ENCODE measurements at regions not wholly inside any gene's neighbourhood (a gene's known extent, or its start where the extent isn't known, plus 50 kb on each side); places are given as distances from the start of the nearest gene placed in this dataset.

GRCh38 chr9:73782166-73782565, 630.5 kb downstream of the ANXA1 start:
- FAIRE-seq = no peak

- FAIRE-seq = no peak
These were observed 647.8 kb downstream of the ANXA1 start for GRCh38 chr9:73799446-73799845.

DNA sequence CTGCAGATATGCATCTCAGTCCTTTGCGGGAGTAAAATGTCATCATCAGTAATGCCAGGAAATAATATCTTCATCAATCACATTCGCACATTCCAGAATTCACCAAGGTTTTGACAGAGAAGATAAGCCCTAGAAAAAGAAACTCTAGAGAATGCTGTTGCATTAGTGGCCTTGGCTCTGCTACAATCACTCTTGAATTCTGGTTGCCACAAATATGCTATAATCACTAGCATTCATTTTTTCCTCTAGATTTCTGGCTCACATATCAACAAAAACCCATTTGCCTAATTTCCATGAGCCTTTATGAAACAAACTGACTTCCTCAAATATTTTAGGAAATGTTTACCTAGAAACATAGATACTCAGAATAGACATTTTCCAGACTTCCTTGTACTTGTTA, 653.4 kb downstream of the ANXA1 start:
- FAIRE-seq = no peak

- FAIRE-seq = no peak
These were observed 654.3 kb downstream of the ANXA1 start for GRCh38 chr9:73805853-73806458.

DNA sequence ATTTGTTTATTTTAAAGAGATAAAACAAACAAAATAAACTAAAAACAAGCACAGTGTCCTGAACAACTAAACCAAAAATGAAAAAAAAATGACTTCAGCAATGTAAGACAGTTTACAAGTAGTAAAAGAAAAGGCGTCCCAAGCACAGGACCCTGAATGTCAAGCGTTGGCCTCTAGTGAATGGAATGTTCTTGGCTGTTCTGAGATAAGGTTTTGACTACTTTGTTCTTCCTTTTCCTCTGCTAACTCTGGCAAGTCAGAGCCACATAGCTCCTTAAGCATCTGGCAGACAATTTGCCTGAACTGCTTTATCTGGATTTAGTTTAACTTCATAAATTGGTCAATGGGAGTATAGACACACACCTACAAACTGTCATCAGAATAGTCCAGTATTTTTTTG, 655.2 kb downstream of the ANXA1 start:
- no peak for FAIRE-seq

DNA sequence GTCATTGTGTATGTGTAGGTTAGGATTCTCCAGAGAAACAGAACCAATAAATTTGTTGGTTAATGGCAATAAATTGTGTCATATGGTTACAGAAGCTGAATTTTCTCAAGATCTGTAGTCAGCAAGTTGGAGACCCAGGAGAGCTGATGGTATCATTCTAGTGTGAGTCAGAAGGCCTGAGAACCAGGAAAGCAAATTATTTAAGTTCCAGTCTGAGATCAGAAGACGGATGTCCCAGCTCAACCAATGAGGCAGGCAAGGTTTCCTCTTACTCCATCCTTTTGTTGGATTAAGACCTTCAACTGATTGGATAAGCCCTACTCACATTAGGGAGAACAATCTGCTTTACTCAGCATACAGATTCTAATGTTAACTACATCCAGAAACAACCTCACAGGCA, 656.3 kb downstream of the ANXA1 start:
- FAIRE-seq = no peak

- no peak for FAIRE-seq
These were observed 659.0 kb downstream of the ANXA1 start for GRCh38 chr9:73810585-73811215.

DNA sequence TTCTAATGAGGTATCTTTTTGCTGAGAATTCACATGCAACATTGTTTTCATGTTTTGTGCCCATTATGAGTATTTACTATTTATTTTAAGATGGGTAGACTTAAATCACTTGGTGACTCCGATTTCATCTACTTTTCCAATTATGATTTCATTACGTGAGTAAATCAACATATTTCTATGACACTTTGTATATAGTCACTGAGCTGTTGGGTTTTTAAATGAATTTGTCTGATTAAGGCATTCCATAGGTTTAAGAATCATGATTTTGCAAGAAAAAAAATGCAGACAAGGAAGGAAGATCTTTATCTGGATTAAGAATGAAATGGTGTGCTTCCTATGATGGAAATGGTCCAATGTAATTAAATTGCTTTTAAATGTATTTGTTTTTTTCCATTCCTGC, 661.9 kb downstream of the ANXA1 start:
- no peak for FAIRE-seq

- FAIRE-seq = no peak
These were observed 665.2 kb downstream of the ANXA1 start for GRCh38 chr9:73816905-73817304.

DNA sequence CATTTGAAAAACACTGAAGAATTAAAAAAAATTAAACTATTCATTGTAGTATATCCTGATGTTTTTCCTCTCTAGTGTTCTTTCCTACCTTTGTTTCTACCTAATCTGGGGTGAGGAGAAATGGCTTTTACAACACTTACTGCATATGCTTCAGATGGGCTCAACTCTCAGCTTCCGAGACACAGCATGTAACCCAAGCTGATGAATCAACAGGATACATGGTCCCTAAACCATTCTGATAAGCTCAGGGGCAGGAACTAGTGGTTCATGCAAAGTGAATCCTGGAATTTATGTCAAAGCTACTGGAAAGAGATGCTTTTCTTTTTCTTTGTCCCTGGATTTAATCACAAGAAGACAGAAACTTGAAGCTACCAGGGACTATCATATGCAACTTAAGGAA, 672.5 kb upstream of the RORB start:
- FAIRE-seq = no peak

- no peak for FAIRE-seq
These were observed 658.3 kb upstream of the RORB start for GRCh38 chr9:73838871-73839270.

- FAIRE-seq = no peak
These were observed 657.7 kb upstream of the RORB start for GRCh38 chr9:73839471-73839870.

- no peak for FAIRE-seq
These were observed 656.1 kb upstream of the RORB start for GRCh38 chr9:73841018-73841417.

DNA sequence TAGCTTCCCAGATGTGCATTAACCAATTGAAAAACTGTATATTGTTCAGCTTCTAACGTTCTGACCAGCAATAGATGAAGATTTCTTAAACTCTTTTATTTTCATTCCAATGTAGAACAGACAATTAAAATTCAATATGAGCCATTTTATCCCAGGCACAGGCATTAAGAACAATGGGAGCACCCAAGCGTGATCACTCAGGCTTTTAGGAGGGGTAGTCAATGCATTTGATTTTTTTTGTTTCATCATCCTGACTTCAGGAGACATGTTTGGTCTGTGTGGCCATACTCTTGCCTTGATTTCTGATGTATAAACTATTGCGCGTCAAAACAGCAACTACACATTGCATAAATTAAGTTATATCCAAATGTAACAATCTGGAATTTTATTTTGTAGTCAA, 653.0 kb upstream of the RORB start:
- FAIRE-seq = no peak

GRCh38 chr9:73845539-73845938, 651.6 kb upstream of the RORB start:
- no peak for FAIRE-seq

GRCh38 chr9:73845954-73846690, 651.0 kb upstream of the RORB start:
- no peak for FAIRE-seq

- FAIRE-seq = no peak
These were observed 649.6 kb upstream of the RORB start for GRCh38 chr9:73847536-73847935.

GRCh38 chr9:73853549-73853948, 643.6 kb upstream of the RORB start:
- no peak for FAIRE-seq

- FAIRE-seq = no peak
These were observed 641.9 kb upstream of the RORB start for GRCh38 chr9:73855206-73855605.

DNA sequence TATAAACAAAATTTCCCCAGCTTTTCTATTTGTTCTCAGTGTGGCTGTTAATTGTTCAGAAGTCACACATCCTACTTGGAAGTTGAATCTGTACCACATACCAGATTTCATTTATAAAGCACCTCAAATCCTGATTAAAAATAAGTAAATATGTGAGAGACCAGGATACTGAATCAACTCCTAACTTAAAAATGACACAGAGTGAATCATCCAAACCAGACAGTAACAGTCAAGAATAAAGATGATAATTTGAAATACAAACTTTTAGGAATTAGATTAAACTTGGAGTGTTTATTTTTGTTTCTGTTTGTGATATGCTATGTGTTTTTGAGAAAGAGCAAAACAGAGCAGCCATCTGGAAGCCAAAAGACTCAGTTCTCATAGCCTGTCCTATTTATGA, 633.2 kb upstream of the RORB start:
- no peak for FAIRE-seq

GRCh38 chr9:73866451-73866850, 630.7 kb upstream of the RORB start:
- FAIRE-seq = no peak

- FAIRE-seq = no peak
These were observed 627.9 kb upstream of the RORB start for GRCh38 chr9:73869264-73869663.

GRCh38 chr9:73871636-73872035, 625.5 kb upstream of the RORB start:
- FAIRE-seq = no peak

GRCh38 chr9:73872701-73873100, 624.4 kb upstream of the RORB start:
- FAIRE-seq = no peak

Measured in colon (tissue), 2 donors.